ENCODE measurements at regions not wholly inside any gene's neighbourhood (a gene's known extent, or its start where the extent isn't known, plus 50 kb on each side); places are given as distances from the start of the nearest gene placed in this dataset.

- TF ChIP-seq CTCF (IDR thresholded peaks at IDR 0.05; ENCODE audit: low read depth, low read length) (no peak), EZH2phosphoT487 (IDR thresholded peaks at IDR 0.05; ENCODE audit: low read depth) (no peak)
These were observed 382.5 kb upstream of the ATP2B1 start for GRCh38 chr12:90090929-90091651.
